GM12865 (cell line): ENCODE measurements at regions not wholly inside any gene's neighbourhood (a gene's known extent, or its start where the extent isn't known, plus 50 kb on each side); places are given as distances from the start of the nearest gene placed in this dataset.
"Not testable (repeated sequence)": the region's sequence is repeated elsewhere in the genome, so short reads cannot be mapped to it uniquely, and the experiment has no call there.

Source experiments
- DNase-seq: peaks from one replicate; pipeline ENCODE4 v3.0.0; 2010; ENCODE audit warnings: low read depth
- H3K4me3 ChIP-seq: 2 replicates; pipeline ENCODE4 v1.5.1; 2011; ENCODE audit warnings: mild to moderate bottlenecking, low read depth, low read length, control low read depth
- CTCF ChIP-seq: IDR thresholded peaks from 2 replicates; pipeline ENCODE4 v1.5.1; 2011; ENCODE audit warnings: low read length, control low read depth, low read depth, inconsistent platforms; ENCODE audit not compliant: insufficient read depth; ENCODE audit errors: missing control alignments

- no peak for TF ChIP-seq CTCF
- DNase-seq = no peak
- H3K4me3 ChIP-seq = no peak overlapping the region
Measured at GRCh38 chr5:101458587-101458986, 555.5 kb upstream of the ST8SIA4 start.

GRCh38 chr5:101455851-101456250 is 552.8 kb upstream of the ST8SIA4 start:
- H3K4me3 ChIP-seq = no peak overlapping the region
- no peak for DNase-seq
- no peak for TF ChIP-seq CTCF

DNA sequence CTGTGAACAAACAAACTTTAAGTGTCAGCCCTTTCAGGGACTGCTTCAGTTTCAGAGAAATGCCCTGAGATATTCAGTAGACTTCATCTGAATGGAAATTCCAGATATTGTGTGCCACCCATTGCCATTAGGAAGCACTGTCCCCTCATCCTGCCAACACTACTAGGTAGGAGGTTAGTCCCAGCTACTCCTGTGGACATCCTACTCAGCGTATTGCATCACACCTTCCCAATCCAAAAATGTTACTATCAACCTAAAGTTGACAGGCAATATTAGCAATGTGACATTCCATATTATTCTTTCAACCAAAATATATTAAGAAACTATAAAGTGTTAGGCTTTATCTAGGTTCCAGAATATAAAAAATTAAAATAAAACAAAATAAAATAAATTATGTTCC is 552.0 kb upstream of the ST8SIA4 start:
- no peak for TF ChIP-seq CTCF
- no peak for DNase-seq
- no peak overlapping the region for H3K4me3 ChIP-seq

DNA sequence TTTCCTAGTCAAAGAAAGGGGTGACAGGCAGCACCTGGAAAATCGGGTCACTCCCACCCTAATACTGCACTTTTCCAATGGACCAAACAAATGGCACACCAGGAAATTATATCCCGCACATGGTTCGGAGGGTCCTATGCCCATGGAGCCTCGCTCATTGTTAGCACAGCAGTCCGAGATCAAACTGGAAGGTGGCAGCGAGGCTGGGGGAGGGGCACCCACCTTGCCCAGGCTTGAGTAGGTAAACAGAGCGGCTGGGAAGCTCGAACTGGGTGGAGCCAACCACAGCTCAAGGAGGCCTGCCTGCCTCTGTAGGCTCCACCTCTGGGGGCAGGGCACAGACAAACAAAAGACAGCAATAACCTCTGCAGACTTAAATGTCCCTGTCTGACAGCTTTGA is 539.2 kb upstream of the ST8SIA4 start:
- not testable (repeated sequence) for DNase-seq, H3K4me3 ChIP-seq

GRCh38 chr5:101440173-101440572 is 537.1 kb upstream of the ST8SIA4 start:
- no peak overlapping the region for H3K4me3 ChIP-seq
- no peak for DNase-seq

DNA sequence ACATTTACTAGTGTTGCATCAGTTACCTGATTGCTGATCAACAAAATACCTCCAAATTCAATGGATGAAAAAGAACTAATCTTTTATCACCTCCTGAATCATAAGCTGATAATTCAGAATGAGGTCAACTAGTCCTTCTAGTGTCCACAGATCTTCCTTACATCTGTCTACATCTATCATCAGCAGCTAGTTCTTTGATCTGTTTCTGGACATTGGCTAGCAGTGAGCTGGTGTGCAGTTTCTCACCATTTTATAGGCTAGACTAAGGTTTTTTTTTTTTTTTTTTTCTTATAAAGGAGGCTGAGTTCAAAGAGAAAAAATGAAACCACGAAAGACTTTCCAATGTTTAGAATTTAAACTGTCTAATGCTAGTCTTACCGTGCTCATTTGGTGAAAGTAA is 534.3 kb upstream of the ST8SIA4 start:
- no peak overlapping the region for H3K4me3 ChIP-seq
- no peak for TF ChIP-seq CTCF
- DNase-seq = no peak

More at GRCh38 chr5:101440173-101440572, 537.1 kb upstream of the ST8SIA4 start:
- TF ChIP-seq CTCF = no peak

DNA sequence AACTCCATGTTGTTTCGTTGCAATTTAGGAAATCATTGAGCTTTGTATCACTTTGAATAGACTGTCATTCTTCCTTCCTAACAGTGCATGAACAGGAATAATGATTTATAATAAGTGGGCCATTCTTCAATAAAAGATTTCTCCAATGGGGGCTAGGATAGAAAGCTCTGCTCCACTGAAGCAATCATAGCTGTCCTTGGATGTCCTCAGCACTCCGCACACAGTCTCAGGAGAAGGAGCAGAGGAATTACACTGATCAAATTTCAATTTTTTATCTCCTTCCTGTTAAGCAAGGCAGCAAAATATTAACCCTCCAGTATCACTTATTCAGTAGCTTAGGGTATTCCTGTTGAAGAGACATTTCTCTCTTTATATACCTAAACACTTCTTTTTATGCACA is 532.7 kb upstream of the ST8SIA4 start:
- H3K4me3 ChIP-seq = no peak overlapping the region
- no peak for DNase-seq
- TF ChIP-seq CTCF = no peak
